Umbilical cord (tissue), 1 donor: ENCODE measurements at regions not wholly inside any gene's neighbourhood (a gene's known extent, or its start where the extent isn't known, plus 50 kb on each side); places are given as distances from the start of the nearest gene placed in this dataset.
"Not testable (repeated sequence)": the region's sequence is repeated elsewhere in the genome, so short reads cannot be mapped to it uniquely, and the experiment has no call there.

Experiments used
- DNase-seq: peaks from one replicate; pipeline ENCODE4 v3.0.0-alpha.2; 2015; ENCODE audit warnings: low spot score

- no peak for DNase-seq
These were observed 266.2 kb upstream of the CYLC2 start for GRCh38 chr9:102728946-102729345.

GRCh38 chr9:102714184-102714583, 280.9 kb upstream of the CYLC2 start:
- no peak for DNase-seq

GRCh38 chr9:102712910-102713309, 282.2 kb upstream of the CYLC2 start:
- DNase-seq = not testable (repeated sequence)

- DNase-seq = no peak
These were observed 294.2 kb upstream of the CYLC2 start for GRCh38 chr9:102700936-102701335.

- DNase-seq = no peak
These were observed 325.9 kb upstream of the CYLC2 start for GRCh38 chr9:102669220-102669619.

- no peak for DNase-seq
These were observed 342.7 kb upstream of the CYLC2 start for GRCh38 chr9:102652471-102652870.

GRCh38 chr9:102650896-102651295, 344.2 kb upstream of the CYLC2 start:
- no peak for DNase-seq

GRCh38 chr9:102642651-102643050, 352.5 kb upstream of the CYLC2 start:
- no peak for DNase-seq

GRCh38 chr9:102631559-102631958, 363.6 kb upstream of the CYLC2 start:
- no peak for DNase-seq

- DNase-seq = no peak
These were observed 385.7 kb upstream of the CYLC2 start for GRCh38 chr9:102609461-102609860.

GRCh38 chr9:102603198-102604195, 391.6 kb upstream of the CYLC2 start:
- not testable (repeated sequence) for DNase-seq

- DNase-seq = no peak
These were observed 400.9 kb upstream of the CYLC2 start for GRCh38 chr9:102594241-102594640.

GRCh38 chr9:102587281-102587680, 407.9 kb upstream of the CYLC2 start:
- DNase-seq = no peak

GRCh38 chr9:102569436-102569835, 425.7 kb upstream of the CYLC2 start:
- no peak for DNase-seq

GRCh38 chr9:102551346-102551745, 443.8 kb upstream of the CYLC2 start:
- no peak for DNase-seq

GRCh38 chr9:102550886-102551285, 444.2 kb upstream of the CYLC2 start:
- DNase-seq = no peak

GRCh38 chr9:102550266-102550665, 444.9 kb upstream of the CYLC2 start:
- no peak for DNase-seq

- no peak for DNase-seq
These were observed 461.1 kb upstream of the CYLC2 start for GRCh38 chr9:102534031-102534430.

- peak; percentile 8 for DNase-seq
These were observed 473.9 kb upstream of the CYLC2 start for GRCh38 chr9:102521097-102521755.

- no peak for DNase-seq
These were observed 475.7 kb upstream of the CYLC2 start for GRCh38 chr9:102519423-102519822.

GRCh38 chr9:102518324-102518723, 476.8 kb upstream of the CYLC2 start:
- DNase-seq = no peak

GRCh38 chr9:102514541-102514940, 480.6 kb upstream of the CYLC2 start:
- DNase-seq = no peak
